DMS114 treated with DMSO at 0.1 percent for 48 hours (cell line): ENCODE measurements at regions not wholly inside any gene's neighbourhood (a gene's known extent, or its start where the extent isn't known, plus 50 kb on each side); places are given as distances from the start of the nearest gene placed in this dataset.
"Not testable (repeated sequence)": the region's sequence is repeated elsewhere in the genome, so short reads cannot be mapped to it uniquely, and the experiment has no call there.

ENCODE experiments used
- DNase-seq: peaks from one replicate; lab custom pipeline; 2025; ENCODE audit not compliant: unreplicated experiment; lab: John Stamatoyannopoulos, UW

DNA sequence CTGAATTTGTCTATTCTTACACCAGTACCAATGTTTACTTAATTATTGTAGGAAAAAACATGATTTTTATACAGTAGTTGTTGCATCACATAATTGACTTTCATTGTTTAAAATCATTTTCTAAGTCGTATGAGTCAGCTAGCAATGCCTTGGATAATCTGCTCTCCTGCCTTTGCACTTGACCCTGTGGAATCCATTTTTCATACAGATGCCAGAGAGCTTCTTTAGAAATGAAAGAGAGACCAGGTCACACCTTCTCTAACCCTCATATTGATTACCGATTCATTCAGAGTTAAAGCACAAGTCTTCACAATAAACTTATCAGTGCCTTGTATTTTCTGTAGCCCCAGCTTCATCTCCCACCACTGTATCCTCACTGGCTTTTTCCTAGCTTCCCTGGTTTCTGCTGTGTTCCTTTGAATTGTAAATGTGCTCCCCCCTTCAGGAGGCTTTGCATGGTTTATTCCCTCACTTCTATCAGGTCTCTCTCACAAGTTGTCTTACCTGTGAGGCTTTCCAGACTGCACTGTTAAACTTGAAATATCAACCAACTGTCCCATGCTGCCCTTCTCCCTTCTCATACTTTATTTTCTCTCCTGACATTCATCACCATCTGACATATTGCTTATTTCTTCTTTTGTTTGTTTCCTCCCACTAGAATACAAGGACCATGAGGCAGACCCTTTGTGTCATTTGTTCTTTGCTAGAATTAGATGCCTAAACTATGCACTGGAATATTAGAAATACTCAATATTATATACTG is 662.0 kb upstream of the GBE1 start:
- no peak for DNase-seq

DNA sequence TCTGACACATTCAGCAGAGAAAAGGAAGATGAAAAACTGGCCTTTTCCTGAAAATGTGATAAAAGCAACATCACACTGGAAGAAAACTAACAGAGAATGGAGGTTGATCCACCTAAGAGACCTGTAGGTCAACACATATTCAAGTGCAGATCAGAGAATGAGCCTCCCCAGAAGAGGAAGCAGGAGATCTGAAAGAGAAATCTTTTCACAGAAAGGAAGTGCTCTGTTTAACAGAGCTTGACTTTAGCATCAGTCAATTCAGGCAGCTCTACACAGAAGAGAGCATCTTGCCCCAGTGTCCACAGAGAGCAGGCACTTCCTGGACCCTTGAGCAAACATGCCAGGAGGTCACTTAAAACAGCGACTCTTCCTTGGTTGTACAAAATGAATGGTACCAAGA is 655.4 kb upstream of the GBE1 start:
- no peak for DNase-seq

DNA sequence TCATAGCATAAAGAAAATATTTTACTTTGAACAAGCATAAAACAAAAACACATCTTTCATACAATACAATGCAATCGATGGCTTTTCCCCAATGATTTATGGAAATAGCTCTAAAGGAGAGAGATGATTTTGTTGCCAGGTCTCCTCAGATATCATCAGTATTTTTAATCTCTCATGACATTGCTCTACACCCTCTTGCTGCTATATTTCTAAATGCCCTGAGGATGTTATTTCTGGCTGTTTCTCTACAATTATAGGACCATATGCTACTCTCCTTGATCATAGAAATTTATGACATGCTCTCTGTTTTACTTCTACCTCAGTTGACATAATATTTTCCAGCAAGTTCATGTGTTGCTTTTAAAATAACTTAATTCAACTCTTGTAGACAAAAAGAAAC is 654.9 kb upstream of the GBE1 start:
- DNase-seq: no peak

DNA sequence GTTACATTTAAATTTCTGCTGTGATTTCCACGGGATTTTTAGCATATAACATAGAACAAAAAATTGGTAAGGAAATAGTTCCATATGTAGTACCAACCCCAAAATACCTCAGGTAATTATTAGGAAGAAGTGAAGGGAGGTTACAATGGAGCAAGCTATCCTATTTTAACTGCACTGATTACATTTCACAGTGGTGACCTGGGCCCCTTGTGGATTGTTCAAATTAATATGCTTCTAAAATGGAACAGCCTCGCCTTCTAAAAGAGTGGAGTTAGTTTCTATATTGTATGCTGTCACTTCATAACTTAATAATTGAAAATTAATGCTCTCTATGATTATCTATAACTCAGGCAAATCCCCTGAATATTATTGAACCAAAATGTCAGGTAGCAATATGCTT is 651.7 kb upstream of the GBE1 start:
- no peak for DNase-seq

DNA sequence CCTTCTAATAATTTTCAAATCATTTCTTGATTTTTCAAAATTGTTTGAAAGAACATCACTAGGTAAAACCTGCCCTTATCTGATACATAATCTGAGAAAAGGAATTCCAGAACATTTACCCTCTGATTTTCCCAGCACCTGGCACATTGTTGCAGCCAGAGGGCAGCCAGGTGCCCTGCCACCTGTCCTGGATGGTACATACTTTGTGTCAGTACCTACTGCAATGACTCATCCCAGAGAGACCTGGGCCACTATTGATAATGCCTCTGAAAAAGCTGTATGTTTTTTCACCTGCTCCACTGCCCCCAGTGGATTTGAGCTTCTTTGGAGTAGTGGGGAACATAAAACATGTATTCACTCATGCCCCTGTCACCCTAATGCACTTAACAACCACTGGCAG is 648.9 kb upstream of the GBE1 start:
- DNase-seq: no peak

DNA sequence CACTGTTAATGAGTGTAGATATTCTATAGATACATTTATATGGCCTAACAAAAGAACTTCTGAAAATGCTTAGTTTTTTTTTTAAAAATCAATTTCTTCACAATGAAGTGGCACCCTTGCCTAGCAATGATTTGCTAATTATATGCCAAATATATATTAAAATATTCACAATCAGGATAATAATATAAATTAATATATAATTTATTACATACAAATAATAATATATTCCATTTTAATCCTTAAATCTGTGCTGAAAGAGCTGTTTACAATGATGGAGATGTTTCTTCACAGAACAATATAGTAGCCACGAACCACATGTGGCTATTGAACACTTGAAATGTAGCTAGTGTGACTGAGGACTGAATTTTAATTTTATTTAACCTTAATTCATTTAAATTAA is 648.4 kb upstream of the GBE1 start:
- DNase-seq: no peak

DNA sequence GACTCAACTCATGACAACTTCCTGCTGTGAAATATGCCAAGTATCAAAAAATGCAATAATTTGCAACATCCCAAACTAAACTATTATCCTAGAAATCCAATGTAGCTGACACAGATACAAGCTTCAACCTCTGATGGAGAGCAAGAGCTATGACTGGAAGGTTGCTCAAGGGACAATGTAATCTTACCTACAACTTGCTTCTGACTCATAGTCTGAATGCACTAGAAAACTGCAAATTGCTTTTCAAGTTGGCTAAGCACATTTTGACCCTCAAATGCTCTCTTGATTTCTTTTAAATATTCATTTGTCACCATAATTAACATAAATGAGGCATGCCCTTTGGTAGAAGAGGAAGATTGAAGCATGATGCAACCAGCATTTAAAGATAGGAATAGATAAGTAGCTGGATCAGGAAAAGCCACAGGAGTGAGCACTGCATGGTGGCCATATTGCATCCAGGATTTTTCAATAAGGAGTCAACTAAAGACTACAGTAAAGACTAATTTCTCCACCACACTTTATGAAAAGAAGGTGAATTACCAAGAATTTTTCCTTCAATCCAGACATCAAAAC is 630.8 kb upstream of the GBE1 start:
- no peak for DNase-seq

DNA sequence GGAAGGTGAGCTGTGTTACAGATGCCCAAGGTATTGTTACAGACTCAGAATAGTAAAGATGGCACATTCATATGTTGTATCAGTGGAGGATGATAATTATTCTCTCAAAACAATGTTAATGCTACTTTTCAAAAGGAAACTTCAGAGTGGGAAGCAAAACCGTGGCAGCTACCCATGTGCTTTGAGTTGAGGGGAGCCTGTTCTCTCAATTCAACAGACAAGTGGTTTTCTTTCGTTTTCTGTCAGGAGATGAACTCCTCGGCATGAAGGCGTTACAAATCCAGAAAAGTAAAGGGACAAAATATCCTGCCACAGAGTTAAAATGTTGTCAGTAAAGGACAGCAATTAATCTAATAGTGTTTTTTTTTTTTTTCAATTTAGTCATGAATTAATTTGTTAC is 629.4 kb upstream of the GBE1 start:
- DNase-seq: no peak

DNA sequence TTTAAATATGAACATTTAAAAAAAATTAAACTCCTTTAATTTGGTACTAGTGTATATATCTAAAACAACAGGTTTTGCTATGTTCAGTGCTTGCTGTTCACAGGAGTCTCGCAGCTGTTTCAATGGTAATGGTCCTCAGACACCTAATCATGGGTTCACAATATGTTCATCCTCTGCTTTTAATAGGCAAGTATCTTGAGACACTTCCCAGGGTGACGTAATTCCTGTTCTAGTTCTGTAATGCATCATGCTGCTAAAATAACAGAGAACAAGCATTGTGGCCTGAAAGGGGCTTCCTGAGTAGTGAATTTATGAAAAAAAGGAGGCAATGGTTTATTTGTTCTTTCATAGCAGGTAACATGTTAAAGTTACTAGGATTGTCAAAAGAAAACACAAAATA is 625.2 kb upstream of the GBE1 start:
- no peak for DNase-seq

DNA sequence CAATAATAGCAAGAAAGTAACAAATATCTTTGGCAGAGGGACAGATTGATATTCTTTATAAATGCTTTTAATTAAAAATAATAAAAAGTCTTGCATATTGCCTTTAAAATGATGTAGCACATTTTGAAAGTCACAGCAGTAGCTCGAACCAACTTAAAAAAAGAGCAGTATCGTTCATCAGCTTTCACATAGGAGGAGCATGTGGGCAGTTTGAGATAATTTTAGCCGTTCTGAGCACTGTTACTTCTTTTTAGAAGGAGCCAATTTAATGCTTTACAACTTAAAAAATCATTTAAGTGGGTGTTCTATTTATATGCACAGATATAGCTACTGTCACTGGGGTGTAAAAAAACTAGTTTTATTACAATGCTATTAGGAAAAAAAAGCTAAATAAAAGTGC is 622.7 kb upstream of the GBE1 start:
- DNase-seq: no peak

DNA sequence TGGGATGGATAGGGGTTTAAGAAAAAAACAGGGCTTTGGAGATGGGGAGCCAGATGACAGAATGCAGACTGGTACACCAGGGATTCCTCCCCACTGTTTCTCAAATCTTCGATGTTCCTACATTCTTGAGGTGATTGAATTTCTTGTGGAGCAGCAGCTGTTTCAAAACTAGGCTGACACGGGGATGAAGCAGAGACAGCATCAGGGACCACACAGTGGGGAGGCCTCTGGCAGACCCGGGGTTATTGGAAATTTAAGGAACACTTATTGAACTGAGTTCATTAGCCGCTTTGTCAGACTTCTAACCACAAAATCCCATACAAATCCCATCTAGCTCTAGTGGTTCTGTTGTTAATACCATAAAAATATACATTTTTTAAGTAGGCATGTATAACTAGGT is 621.4 kb upstream of the GBE1 start:
- no peak for DNase-seq

DNA sequence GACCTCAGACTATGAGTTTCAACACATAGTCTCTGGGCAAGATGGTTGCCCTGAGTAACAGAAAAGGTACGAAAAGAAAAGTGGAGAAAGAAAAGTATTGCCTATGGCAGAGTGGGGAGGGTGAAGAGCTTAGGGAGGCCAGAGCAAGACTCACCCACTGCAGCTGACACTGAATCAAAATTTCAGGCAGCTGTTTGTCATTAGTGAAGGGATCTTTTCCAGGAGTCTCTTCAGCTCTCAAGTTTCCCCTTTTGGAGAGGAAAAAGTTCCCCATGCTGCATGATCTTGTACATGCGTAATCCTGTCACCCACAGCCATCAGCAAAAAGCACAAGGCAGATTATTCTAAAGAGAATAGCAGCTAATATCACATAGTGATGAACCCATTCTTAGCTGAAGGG is 616.9 kb upstream of the GBE1 start:
- DNase-seq: no peak

DNA sequence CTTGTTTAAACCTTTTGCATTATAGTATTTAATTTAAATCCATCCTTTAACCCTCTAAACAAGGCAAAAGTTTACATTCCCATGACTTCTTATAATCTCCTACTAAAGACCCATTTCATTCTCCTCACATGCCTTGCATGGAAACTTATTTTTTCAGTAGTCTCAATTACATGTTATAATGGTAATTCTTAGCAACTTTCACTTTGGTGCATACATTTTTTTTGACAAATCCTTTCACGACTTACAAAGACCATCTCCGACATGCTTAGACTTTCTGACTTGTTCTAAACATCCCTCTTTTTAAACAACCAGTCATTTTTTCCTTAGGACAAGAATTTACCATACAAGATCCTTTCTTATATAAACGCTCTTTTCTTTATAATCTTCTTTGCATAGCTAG is 615.4 kb upstream of the GBE1 start:
- DNase-seq: no peak

DNA sequence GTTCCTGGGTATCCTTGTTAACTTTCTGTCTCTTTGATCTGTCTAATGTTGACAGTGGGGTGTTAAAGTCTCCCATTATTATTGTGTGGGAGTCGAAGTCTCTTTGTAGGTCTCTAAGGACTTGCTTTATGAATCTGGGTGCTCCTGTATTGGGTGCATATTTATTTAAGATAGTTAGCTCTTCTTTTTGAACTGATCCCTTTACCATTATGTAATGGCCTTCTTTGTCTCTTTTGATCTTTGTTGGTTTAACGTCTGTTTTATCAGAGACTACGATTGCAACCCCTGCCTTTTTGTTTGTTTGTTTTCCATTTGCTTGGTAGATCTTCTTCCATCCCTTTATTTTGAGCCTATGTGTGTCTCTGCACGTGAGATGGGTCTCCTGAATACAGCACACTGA is 612.4 kb upstream of the GBE1 start:
- DNase-seq: not testable (repeated sequence)

DNA sequence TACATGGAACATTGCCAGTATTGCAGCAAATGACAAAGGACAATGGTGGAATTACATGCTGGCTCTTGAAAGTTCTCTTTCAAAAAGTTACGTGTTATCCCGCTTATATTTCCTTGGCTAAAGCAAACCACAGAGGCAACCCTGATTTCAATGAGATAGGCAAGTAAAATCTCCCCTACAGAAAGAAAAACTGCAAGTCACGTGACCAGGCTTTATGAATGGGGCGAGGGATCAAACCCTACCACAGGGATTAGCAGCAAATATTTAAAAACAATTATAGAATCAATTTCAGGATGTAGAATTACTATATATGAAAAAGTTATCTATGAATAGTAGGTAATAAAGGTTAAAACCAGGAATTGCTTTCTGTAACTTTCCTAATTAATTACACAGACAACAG is 603.4 kb upstream of the GBE1 start:
- DNase-seq: no peak

DNA sequence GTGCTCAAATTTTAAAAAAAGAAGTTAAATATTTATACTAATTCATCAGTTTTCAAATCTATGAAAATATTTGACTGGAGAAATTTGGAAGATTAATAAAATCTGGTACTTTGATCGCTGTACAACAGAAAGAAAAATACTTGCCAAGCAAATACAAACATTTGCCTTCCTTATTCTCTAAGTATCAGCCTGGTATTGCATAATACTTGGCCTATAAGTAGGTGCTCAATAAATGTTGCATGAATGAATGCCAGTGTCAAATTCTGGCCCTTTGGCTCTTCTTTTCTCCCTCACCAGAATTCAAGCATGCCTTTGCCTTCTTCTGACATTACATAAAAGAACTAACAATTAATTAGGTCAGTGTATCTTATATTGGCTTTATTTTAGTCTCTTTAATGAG is 601.7 kb upstream of the GBE1 start:
- DNase-seq: no peak

DNA sequence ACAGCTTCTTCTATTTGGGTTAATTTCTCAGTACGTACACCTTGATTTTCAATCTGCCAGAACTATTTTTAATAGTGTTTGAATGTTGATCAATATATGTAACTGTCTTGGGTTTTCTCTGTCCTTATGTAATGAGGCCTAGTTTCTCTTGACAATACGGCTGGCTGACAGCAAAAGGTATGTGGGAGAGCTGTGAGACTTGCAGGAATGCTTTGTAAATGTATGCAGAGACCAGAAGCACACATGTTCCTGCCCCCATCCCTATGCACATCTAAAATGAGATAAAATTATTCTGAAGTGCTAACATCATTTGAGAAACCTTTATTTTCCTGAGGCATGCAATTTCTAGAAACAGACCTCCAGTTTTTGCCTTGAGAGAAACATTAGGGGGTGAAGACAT is 593.8 kb upstream of the GBE1 start:
- no peak for DNase-seq

DNA sequence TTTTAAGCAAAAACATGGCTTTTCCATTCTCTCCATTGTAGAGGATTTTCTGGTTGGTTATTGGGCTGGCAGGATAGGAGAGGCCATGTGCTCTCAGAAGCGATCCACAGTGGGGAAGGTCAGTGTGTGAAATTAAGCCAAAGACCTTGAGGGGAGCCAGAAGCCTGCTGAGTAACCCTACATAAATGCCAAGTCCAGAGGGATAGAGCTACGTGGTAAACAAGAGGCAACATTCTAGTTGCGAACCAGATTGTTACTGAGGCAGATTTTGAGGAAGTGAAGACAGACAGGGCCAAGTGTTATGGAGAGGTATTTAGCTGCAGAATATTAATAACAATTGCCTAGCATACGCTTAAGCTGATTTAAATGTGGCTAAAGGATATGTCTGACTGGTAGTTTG is 592.8 kb upstream of the GBE1 start:
- DNase-seq: no peak

DNA sequence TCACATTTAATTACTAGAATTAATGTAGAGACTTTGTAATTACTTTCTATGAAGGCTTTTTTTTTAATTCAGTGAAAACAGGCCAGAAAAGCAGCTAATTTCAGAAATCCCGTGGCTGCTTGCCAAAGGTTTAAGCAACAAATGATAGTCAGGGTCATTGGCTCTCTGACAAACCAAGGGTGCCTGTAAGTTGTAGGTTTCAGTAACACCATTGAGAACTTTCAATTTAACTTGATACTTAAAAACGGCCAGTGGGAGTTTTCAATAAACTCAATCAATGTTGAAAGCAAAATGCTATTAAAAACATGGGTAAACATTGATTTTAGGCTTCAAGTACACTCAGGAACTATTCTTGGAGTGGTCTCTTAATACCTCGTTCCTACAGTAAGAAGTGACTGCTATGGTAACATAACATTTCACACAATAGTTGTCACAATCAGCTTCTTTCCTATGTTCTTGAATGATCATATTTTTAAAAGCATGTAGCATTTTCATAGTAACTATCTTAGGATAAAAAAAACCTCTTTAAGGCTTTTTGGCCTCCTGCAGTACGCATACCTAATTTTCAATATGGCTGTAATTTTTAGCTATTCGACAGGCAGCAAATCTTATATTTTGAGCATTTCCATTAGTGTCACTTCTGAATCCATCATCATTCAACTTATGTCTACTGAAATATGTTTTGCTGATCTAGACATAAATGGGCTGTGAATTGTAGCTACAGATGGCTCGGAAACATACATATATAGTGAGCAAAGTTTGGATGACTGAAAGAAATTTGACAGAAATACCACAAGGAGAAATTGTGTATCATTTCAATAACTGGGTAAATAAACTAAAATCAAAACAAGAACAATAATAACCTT is 592.1 kb upstream of the GBE1 start:
- DNase-seq: no peak

DNA sequence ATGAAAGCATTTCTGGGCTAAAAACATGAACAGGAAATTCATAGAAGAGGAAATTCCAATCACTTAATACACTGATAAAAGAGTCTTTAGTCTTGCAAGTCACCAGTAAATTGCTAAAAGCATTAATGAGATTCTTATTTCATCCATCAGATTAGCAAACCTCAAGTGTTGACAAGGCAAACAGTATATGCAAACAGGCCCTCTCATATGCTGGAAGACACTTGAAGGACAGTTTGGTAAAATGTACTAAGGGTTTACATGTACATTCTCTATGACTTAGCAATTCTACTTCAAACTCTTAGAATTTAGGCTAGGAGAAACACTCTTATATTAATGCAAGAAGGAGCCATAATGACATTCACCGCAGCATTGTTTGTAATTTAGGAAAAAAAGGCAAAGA is 586.1 kb upstream of the GBE1 start:
- no peak for DNase-seq

DNA sequence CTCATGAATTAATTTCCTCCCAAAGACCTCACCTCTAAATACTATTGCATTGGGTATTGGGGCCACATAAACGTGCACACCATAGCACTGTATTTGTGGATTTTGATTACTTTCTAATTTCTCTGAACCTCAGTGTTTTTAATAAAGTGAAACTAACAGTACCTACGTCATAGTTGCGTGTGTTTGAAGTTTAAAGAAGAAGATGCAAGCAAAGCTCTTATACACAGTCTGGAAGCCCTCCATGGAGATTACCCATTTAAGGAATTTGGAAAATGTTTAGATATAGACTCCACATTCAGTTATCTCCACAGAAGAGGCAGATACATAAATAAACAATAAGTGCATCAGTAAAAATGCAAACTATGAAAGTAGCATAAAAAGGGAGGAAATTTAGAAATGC is 581.1 kb upstream of the GBE1 start:
- DNase-seq: no peak

DNA sequence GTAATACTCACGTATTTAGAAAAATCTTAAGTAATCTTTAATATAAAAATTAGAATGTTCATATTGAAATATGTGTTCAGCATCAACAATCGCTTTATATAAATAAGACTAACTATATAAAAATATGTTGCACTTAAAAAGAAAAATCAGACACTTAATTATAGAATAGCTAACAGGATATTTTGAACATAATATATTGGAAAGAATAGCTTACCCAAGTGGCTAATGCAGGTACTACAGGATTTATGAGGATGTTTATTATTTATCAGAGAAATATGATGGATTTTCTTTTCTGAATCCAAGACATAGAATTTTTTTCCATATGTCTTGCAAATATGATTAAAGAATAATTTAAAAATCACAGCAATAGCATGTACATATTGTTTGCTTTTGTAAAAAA is 567.9 kb upstream of the GBE1 start:
- DNase-seq: no peak
